Erythroblast (primary cell): ENCODE measurements at regions not wholly inside any gene's neighbourhood (a gene's known extent, or its start where the extent isn't known, plus 50 kb on each side); places are given as distances from the start of the nearest gene placed in this dataset.

Experiments
- GATA1 ChIP-seq: IDR thresholded peaks from 2 replicates; pipeline ENCODE4 v1.6.1; 2011; ENCODE audit warnings: low read depth, mild to moderate bottlenecking, control low read depth, low read length, moderate library complexity
- POLR2A ChIP-seq: IDR thresholded peaks from 2 replicates; pipeline ENCODE4 v1.6.1; 2011; ENCODE audit warnings: mild to moderate bottlenecking, low read length

DNA sequence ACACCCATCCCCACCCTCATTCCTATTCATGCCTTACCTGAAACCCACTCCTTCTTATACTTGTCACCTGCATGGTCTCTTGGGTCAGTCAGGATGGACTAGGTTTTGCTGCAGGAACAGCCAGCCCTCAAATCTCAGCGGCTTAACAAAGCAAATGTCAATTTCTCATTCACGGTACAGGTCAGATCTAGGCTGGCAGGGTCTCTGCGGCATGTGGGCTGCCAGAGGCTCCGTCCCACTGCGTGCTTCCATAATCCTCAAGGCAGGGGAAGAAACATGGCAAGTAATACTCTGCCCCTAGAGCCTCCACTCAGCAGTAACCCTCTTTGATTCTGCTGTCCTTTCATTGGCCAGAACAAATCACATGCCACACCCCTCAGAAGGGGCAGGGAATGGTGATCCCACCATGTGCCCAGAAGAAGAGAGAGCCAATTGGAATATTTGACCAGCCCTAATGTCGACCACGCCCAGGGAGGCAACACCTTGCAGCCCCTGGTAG is 114.9 kb upstream of the ZMIZ1 start:
- TF ChIP-seq GATA1: no peak
- no peak for TF ChIP-seq POLR2A
